ENCODE measurements at regions not wholly inside any gene's neighbourhood (a gene's known extent, or its start where the extent isn't known, plus 50 kb on each side); places are given as distances from the start of the nearest gene placed in this dataset.

DNA sequence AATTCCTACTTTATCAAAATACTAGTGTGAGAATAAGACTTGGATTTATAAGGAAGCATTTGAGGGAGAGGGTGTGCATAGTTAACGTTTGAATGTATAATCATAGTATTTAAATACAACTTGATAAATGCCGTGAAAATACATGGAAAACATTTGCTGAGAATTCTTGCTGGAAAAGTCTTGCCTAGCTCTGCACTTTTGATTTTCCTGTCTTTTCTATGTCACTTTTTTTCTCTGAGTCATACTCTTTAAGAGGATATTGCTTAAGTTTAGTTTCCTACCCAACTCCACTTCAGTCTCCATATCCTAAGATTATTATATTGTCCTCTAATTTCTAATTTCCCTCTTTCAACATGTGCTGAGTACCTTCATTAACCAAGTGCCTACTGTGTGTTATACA is 616.6 kb upstream of the SEMA6A start:
- intact Hi-C loops (cut with DNase I), result no loop called here
- DNase-seq (ENCODE audit: low spot score), result no peak
- H3K36me3 ChIP-seq, result no peaks in the 10 kb centered on the region
- 82% methylated on average over 2 of the region's 2 CpGs for WGBS
- H3K27ac ChIP-seq, result no peak overlapping the region
- TF ChIP-seq CTCF (IDR thresholded peaks at IDR 0.05) (no peak), POLR2A (IDR thresholded peaks at IDR 0.05) (no peak), POLR2AphosphoS5 (IDR thresholded peaks at IDR 0.05) (no peak)
- H3K27me3 ChIP-seq (replicated peaks; ENCODE audit: insufficient read depth), result no peaks in the 10 kb centered on the region
- H3K9me3 ChIP-seq, result no peaks in the 10 kb centered on the region
- no peak overlapping the region for H3K4me3 ChIP-seq
- no peaks in the 10 kb centered on the region for H3K4me1 ChIP-seq (replicated peaks)

- no peak for DNase-seq (ENCODE audit: low spot score)
- Histone ChIP-seq H3K27ac (no peak overlapping the region), H3K9me3 (no peaks in the 10 kb centered on the region), H3K4me1 (replicated peaks) (no peaks in the 10 kb centered on the region), H3K4me3 (no peak overlapping the region), H3K27me3 (replicated peaks; ENCODE audit: insufficient read depth) (no peaks in the 10 kb centered on the region), H3K36me3 (no peaks in the 10 kb centered on the region)
- 19% methylated on average over 4 of the region's 4 CpGs for whole genome bisulfite sequencing
- no peak for TF ChIP-seq POLR2AphosphoS5 (IDR thresholded peaks at IDR 0.05)
- TF ChIP-seq CTCF (IDR thresholded peaks at IDR 0.05), result no peak
- no peak for TF ChIP-seq POLR2A (IDR thresholded peaks at IDR 0.05)
- intact Hi-C loops (cut with DNase I), result no loop called here
Observed at GRCh38 chr5:117189784-117190183, 615.2 kb upstream of the SEMA6A start.

DNA sequence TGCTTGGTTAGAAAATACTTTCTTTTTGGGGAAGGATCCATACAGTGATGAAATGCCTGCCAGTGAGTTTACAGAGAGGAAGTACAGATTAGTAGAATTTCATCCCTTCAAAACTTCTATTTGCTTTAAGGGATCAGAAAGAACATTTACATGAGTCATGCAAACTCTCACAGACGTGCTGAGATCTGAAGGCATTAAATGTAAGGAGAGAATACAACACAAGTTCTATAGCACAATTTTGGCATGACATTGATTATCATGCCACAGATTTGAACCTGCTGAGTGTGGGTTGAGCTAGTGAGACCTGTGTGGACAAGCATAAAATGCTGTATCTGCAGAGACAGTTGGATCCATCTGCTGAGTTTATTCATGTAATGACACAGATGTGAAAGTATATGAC is 613.6 kb upstream of the SEMA6A start:
- Histone ChIP-seq H3K36me3 (no peaks in the 10 kb centered on the region), H3K27ac (no peak overlapping the region), H3K4me3 (no peak overlapping the region), H3K4me1 (replicated peaks) (no peaks in the 10 kb centered on the region), H3K9me3 (no peaks in the 10 kb centered on the region), H3K27me3 (replicated peaks; ENCODE audit: insufficient read depth) (no peaks in the 10 kb centered on the region)
- intact Hi-C loops (cut with DNase I), result no loop called here
- 8% methylated on average over 1 of the region's 1 CpG for WGBS
- TF ChIP-seq CTCF (IDR thresholded peaks at IDR 0.05), result no peak
- TF ChIP-seq POLR2AphosphoS5 (IDR thresholded peaks at IDR 0.05), result no peak
- TF ChIP-seq POLR2A (IDR thresholded peaks at IDR 0.05), result no peak
- DNase-seq (ENCODE audit: low spot score), result no peak

DNA sequence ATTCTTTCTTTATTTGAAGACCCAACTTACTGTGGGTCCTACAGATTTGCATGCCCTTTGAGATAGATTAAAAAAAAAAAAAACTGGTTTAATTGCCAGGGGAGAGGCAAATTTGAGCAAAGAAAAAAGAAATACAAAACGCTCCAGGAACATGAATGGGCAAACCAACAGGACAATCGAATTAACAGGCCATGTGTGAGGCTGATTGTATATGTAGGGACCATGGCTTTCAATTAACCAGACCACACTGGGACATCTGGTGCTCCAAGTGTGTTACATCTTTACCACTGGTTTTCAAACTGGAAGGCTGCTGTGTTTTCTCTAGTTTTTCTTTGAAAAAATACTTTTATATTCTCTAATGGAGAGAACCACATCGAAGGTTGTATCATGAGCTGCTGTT is 612.1 kb upstream of the SEMA6A start:
- TF ChIP-seq POLR2AphosphoS5 (IDR thresholded peaks at IDR 0.05) (no peak), POLR2A (IDR thresholded peaks at IDR 0.05) (no peak), CTCF (IDR thresholded peaks at IDR 0.05) (no peak)
- no peaks in the 10 kb centered on the region for H3K27me3 ChIP-seq (replicated peaks; ENCODE audit: insufficient read depth)
- no peaks in the 10 kb centered on the region for H3K36me3 ChIP-seq
- H3K27ac ChIP-seq, result no peak overlapping the region
- no peak for DNase-seq (ENCODE audit: low spot score)
- WGBS, result 89% methylated on average over 3 of the region's 3 CpGs
- no peak overlapping the region for H3K4me3 ChIP-seq
- intact Hi-C loops (cut with DNase I), result no loop called here
- no peaks in the 10 kb centered on the region for H3K9me3 ChIP-seq
- H3K4me1 ChIP-seq (replicated peaks), result no peaks in the 10 kb centered on the region

DNA sequence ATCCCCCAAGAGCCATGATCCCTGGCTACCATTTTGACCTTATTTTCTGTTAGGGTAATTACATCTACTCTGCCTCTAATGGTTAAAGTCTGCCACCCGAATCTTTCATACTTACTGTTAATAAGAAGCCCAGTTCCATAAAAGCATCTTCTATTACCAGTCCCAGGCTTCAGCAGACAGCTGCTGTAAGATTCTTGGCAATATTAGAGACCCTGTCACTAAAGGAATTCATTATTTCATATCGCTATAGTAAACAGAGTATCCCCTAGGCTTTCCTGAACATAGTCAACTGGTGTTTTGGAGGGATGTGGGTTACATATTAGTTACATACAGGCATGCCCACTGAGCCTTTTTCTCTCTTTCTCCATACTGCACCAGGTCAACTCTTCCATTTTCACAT is 608.7 kb upstream of the SEMA6A start:
- DNase-seq (ENCODE audit: low spot score), result no peak
- intact Hi-C loops (cut with DNase I), result no loop called here
- H3K4me3 ChIP-seq, result no peak overlapping the region
- TF ChIP-seq CTCF (IDR thresholded peaks at IDR 0.05), result no peak
- H3K27ac ChIP-seq, result no peak overlapping the region
- no peaks in the 10 kb centered on the region for H3K4me1 ChIP-seq (replicated peaks)
- H3K27me3 ChIP-seq (replicated peaks; ENCODE audit: insufficient read depth), result no peaks in the 10 kb centered on the region
- H3K36me3 ChIP-seq, result no peaks in the 10 kb centered on the region
- WGBS, result 65% methylated on average over 2 of the region's 2 CpGs
- no peaks in the 10 kb centered on the region for H3K9me3 ChIP-seq
